Tibial nerve (tissue), 4 donors: ENCODE measurements at regions not wholly inside any gene's neighbourhood (a gene's known extent, or its start where the extent isn't known, plus 50 kb on each side); places are given as distances from the start of the nearest gene placed in this dataset.

ENCODE experiments used
- DNase-seq, 2 donors: peaks; one replicate each; pipeline ENCODE4 v3.0.0-alpha.2; 2019; ENCODE audit warnings: low spot score in 2 of 2
- H3K27ac ChIP-seq, 4 donors: fragments of 200-600 bp; sonication (generic) in 3 of 4; one replicate each; pipeline ENCODE4 v1.5.1; 2017 to 2019; ENCODE audit warnings: mild to moderate bottlenecking in 1 of 4
- H3K27me3 ChIP-seq, 2 donors: fragments of 200-600 bp; sonication (generic) in 1 of 2; one replicate each; pipeline versions ENCODE4 v1.5.1 to v1.6.0; 2017 to 2019
- H3K36me3 ChIP-seq, 3 donors: fragments of 200-600 bp; sonication (generic); one replicate each; pipeline ENCODE4 v1.5.1; 2018 to 2019
- H3K4me1 ChIP-seq, 4 donors: fragments of 200-600 bp; sonication (generic) in 3 of 4; one replicate each; pipeline ENCODE4 v1.5.1; 2017 to 2019
- H3K4me3 ChIP-seq, 4 donors: fragments of 200-600 bp; sonication (generic) in 3 of 4; one replicate each; pipeline ENCODE4 v1.5.1; 2017 to 2019; ENCODE audit warnings: mild to moderate bottlenecking in 1 of 4, moderate library complexity in 1 of 4
- H3K9me3 ChIP-seq, 4 donors: fragments of 200-600 bp; sonication (generic) in 3 of 4; one replicate each; pipeline ENCODE4 v1.5.1; 2017 to 2019
- EP300 ChIP-seq, 2 donors: sonication (generic); formaldehyde crosslinking; IDR thresholded peaks; one replicate each; pipeline ENCODE4 v1.6.1; 2017; ENCODE audit warnings: antibody characterized with exemption in 2 of 2, mild to moderate bottlenecking in 1 of 2
- POLR2A ChIP-seq, 2 donors: fragments of 450-650 bp; IDR thresholded peaks; one replicate each; pipeline ENCODE4 v1.6.1; 2017; ENCODE audit warnings: antibody characterized with exemption in 2 of 2, mild to moderate bottlenecking in 2 of 2, moderate library complexity in 2 of 2
- WGBS, 2 donors: methylation state at CpG; one replicate each; pipeline ENCODE4 v1.1.5; 2018; 5-methylcytosine and 5-hydroxymethylcytosine counted together
- TF ChIP-seq, protein P1 (sequence below), 5 experiments: fragments of 200-600 bp in 3 of 5; fragments of 450-650 bp in 2 of 5; sonication (generic) in 3 of 5; IDR thresholded peaks; one replicate each; pipeline ENCODE4 v1.5.1; 2016 to 2019; ENCODE audit warnings: antibody characterized with exemption in 5 of 5, mild to moderate bottlenecking in 3 of 5, moderate library complexity in 2 of 5

DNA sequence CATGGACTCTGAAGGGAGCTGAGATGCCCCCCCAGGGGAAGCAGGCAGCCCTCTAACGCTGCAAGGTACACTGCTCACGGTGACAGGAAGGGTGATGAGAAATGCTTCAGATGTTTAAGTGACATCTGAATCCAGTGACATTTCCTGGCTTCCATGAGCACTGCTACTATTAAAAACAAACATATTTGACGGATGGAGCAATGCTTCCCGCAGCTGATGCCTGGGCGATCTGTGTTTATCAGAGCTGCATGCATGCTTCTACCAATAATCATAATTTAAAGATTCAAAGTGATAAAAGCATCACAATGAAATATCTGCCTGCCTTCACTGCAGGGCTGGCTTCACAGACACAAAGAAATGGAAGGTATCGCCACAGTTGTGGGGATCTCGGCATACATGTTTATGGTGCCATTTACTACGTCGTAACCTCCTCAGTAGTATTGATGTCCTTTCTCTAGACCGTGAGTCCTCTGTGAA, 66.1 kb upstream of the AOAH start:
- no peaks in the 10 kb centered on the region for H3K36me3 ChIP-seq
- TF ChIP-seq, protein P1, sequence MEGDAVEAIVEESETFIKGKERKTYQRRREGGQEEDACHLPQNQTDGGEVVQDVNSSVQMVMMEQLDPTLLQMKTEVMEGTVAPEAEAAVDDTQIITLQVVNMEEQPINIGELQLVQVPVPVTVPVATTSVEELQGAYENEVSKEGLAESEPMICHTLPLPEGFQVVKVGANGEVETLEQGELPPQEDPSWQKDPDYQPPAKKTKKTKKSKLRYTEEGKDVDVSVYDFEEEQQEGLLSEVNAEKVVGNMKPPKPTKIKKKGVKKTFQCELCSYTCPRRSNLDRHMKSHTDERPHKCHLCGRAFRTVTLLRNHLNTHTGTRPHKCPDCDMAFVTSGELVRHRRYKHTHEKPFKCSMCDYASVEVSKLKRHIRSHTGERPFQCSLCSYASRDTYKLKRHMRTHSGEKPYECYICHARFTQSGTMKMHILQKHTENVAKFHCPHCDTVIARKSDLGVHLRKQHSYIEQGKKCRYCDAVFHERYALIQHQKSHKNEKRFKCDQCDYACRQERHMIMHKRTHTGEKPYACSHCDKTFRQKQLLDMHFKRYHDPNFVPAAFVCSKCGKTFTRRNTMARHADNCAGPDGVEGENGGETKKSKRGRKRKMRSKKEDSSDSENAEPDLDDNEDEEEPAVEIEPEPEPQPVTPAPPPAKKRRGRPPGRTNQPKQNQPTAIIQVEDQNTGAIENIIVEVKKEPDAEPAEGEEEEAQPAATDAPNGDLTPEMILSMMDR (IDR thresholded peaks at IDR 0.05): no peak
- no peak for TF ChIP-seq EP300 (IDR thresholded peaks at IDR 0.05)
- TF ChIP-seq POLR2A (IDR thresholded peaks at IDR 0.05): no peak
- peaks cover 0 to 5% (median 3%) of the 10 kb centered on the region in 4 donors for H3K4me1 ChIP-seq
- no peaks in the 10 kb centered on the region for H3K9me3 ChIP-seq
- DNase-seq: no peak
- H3K27ac ChIP-seq: no peak overlapping the region
- H3K27me3 ChIP-seq: no peaks in the 10 kb centered on the region
- no peak overlapping the region for H3K4me3 ChIP-seq
- WGBS, 2 donors: 78 to 79% methylated on average over 10 of the region's 10 CpGs

DNA sequence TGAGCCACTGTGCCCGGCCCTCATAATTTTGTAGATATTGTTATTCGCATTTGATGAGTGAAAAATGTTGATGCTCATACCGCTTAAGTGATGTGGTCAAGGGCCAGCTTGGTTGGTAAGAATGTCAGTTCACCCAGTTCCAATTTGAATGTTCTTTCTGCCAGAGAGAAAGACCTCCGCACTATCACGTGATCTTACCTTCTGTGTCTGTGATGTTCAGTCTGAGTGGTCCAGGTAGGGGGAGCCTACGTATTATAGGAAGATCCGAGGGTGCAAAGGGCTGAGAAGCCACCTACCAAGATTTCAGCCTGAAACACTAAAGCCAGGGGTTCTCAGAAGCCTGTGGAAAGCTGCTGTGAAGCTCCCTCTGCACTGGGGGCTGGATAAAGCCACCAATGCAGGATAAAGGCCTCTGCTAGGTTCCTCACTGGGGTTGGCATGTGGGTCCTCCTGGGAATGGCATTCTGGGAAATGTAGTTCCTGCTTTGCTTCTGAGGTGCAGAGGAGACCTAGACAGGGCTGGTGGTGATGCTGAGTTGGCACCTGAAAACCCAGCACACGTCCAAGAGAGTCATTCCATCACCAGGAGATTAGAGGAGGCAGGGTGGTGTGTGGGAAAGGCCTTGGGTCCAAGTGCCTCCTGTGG, 64.7 kb upstream of the AOAH start:
- H3K27ac ChIP-seq: no peak overlapping the region
- no peaks in the 10 kb centered on the region for H3K9me3 ChIP-seq
- no peaks in the 10 kb centered on the region for H3K27me3 ChIP-seq
- no peak overlapping the region for H3K4me3 ChIP-seq
- 92 to 95% methylated on average over 8 of the region's 8 CpGs for WGBS, 2 donors
- TF ChIP-seq, protein P1 (IDR thresholded peaks at IDR 0.05): no peak
- TF ChIP-seq POLR2A (IDR thresholded peaks at IDR 0.05) (no peak), EP300 (IDR thresholded peaks at IDR 0.05) (no peak)
- no peaks in the 10 kb centered on the region for H3K36me3 ChIP-seq
- no peak for DNase-seq
- peaks cover 0 to 7% (median 5%) of the 10 kb centered on the region in 4 donors for H3K4me1 ChIP-seq

DNA sequence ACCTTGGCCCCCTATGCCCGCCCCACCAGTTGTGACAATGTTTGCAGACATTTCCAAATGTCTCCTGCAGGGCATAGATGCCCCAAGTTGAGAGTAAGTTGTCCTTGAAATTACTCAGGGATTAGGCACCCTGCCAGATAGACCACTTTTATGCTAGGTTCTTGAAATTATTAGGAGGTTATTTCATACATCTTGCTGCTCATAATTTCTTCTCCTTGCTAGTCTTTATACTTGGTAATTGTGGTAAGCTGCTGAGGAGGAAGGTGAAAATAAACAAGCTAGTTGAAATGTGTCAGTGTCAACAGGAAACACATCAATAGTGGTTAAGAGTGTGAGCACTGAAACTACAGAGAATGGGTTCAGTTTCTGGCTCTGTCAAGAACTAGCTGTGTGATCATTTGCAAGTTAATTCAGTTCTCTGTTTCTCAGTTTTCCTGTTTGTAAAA, 63.7 kb upstream of the AOAH start:
- H3K4me3 ChIP-seq: no peak overlapping the region
- peaks cover 0 to 7% (median 5%) of the 10 kb centered on the region in 4 donors for H3K4me1 ChIP-seq
- no peaks in the 10 kb centered on the region for H3K9me3 ChIP-seq
- WGBS, 2 donors: 72 to 91% methylated on average over 1 of the region's 1 CpG
- TF ChIP-seq, protein P1 (IDR thresholded peaks at IDR 0.05): no peak
- H3K27ac ChIP-seq: no peak overlapping the region
- no peak for DNase-seq
- H3K36me3 ChIP-seq: no peaks in the 10 kb centered on the region
- H3K27me3 ChIP-seq: no peaks in the 10 kb centered on the region

GRCh38 chr7:36784991-36785940, 61.0 kb upstream of the AOAH start:
- TF ChIP-seq EP300 (IDR thresholded peaks at IDR 0.05): peak in 1 of 2 donors; percentile 53
- TF ChIP-seq, protein P1 (IDR thresholded peaks at IDR 0.05): peak in 1 of 5 experiments; percentile 30
- TF ChIP-seq POLR2A (IDR thresholded peaks at IDR 0.05): no peak
- Histone ChIP-seq H3K27me3 (no peaks in the 10 kb centered on the region), H3K9me3 (peaks cover 0 to 12% (median 4%) of the 10 kb centered on the region in 4 donors), H3K4me3 (no peak overlapping the region), H3K36me3 (no peaks in the 10 kb centered on the region), H3K4me1 (peaks cover 0 to 7% (median 5%) of the 10 kb centered on the region in 4 donors), H3K27ac (peak overlapping the region in 1 of 4 donors; percentile 10)
- DNase-seq: peak in 1 of 2 donors; percentile 41
- 56 to 63% methylated on average over 13 of the region's 13 CpGs for WGBS, 2 donors
